HG03457 (cell line): ENCODE measurements at regions not wholly inside any gene's neighbourhood (a gene's known extent, or its start where the extent isn't known, plus 50 kb on each side); places are given as distances from the start of the nearest gene placed in this dataset.

ENCODE experiments used
- ATAC-seq: cut with Tn5 transposase; IDR thresholded peaks from one replicate; pipeline ENCODE4 v1.9.1; 2021; ENCODE audit warnings: moderate number of reproducible peaks; ENCODE audit not compliant: unreplicated experiment

DNA sequence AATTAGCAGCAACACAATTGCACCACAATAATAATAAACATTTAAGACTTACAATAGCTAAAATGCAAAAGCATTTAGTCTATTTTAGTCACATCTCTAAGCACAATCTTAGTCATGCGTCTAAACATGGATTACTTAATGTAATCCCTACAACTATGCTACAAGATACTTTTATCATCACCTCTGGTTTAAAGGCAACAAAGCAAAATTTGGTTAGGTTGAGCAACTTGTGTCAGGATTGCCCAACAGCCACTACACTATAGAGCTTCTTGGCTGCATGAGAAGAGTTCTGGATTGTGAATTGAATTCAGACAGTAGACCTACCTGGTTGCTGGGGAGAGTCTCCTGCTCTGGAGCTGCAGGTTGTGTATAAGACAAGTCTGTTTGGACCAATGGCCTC, 146.5 kb upstream of the PUDP start:
- ATAC-seq, result no peak

DNA sequence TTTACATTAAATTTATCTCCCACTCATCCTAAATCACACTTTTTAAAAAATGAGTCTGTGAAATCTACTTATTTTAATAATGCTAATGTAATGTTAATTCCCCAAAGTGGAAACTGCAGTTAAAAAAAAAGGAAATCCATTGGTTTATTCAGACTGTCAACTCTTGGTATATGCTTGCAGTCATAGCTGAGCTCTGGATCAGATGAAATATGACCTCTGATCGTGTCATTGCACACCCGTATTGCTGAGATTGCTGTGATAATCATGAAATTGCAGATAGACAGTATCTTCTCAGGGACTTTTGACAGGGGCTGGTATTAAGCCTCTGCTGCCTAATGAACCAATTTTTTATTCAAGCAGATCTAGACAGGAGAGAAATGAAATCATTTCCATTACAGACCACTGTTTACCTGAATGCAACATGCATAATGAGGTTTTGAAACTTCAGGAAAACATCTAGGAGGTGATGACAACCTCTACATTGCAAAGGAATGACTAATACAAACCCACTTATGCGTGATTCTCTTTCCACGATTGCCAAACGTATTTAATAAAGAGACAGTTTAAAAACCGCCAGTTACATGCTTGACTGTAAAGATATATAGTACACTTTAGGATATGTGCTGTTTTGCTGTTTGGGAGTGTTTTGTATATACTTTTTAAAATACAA, 138.3 kb upstream of the PUDP start:
- no peak for ATAC-seq

DNA sequence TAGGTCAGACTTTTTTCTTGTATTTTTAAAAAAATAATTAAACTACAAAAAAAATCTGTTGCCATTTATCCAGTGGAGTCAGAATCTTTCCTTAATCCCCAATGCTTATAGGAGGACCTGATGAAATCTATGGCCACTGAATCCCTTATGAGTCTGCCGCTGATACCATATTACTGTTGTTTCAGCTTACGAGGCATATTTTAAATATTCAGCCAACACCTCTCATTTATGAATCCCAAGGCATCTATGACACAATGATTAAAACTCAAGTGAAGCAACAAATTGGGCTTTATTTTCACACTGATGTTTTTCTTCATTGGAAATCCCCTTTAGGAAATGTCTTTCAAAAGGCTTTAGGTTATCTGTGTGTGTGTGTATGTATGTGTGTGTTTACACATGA, 137.8 kb upstream of the PUDP start:
- no peak for ATAC-seq

DNA sequence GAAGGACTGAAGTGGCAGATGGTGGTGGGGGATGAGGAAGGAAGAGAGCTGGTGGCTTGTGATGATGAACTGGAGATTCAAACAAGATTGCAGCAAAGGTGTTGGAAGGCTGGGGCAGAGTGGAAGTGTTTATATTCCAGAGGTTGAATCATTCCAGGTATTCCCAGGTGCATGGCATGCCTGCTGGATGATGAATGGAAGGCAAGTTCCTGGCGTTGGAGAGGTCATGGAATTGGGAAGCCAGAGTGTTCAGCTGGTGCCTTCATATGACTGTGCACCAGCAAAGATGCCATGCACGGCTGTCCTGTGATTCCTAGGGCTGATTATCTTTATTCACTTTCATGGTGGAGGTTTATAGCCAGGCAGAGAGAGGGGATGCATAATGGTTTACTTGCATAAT, 135.8 kb upstream of the PUDP start:
- ATAC-seq, result no peak

DNA sequence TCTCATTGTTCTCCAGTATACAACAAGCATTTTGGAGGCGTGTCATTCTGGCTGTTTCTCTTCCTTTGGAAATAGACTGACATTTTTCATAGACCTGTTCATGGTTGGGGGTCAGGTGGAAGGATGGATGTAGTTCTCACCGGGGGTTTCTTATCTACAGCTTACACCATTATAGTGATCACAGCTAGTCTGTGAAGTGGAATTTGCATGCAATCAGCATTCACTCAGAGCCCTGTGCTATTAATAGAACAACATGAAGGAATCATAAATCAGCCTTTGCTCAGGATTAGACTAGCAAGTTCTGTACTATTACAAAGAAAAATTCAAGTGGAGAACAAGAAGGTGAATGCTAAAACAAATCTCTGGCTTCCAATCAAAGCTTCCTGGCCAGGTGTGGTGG, 132.6 kb upstream of the PUDP start:
- no peak for ATAC-seq

DNA sequence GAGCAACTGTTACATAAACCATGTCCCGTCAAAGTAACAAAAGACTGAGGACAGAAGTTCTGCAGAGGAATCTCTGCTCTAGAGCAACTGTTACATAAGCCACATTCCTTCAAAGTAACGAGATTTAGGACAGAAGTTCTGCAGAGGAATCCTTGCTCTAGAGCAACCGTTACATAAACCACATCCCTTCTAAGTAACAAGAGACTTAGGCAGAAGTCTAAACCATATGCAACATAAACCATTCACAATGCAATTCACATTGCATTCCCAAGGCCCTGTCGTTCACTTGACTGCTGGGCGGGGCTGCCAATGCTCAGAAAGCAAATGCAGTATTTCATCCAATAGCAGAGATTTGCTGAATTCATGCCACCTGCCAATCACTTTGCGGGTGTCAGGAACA, 124.4 kb upstream of the PUDP start:
- no peak for ATAC-seq

DNA sequence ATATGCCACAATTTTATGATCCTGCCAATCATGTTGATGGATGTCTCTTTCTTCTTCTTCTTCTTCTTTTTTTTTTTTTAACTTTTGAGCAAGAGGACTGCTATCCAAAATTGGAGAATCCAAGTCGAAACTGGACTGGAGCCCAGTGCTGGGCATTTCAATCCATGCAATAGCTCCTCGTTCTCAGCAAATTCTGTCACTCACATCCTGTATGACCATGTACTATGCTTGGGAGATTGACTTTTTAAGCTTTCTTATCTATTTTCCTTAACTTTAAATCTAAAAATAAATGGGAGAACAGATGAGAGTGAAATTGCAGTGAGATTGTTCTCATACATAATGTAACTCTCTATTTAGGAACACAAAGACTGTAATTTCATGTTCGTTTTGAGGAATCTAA, 123.0 kb upstream of the PUDP start:
- ATAC-seq, result no peak

DNA sequence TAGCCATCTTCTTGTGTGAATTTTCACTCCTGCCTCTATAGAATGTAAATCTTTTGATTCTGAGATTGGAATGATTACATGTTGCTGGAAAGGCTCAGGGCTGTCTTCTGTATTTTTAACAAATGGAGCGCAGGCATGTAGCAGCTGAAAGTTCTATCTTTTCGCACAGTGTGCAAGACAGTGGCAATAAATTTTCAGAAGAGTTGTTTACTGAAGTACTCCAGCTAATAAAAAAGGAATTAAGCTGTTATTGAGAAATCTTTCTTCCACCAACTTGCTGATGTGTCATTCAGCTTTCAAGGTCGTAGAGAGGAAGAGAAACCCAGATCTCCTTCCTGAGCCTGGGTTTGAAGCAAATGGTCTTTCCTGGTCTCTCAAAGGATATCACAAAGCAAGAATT, 122.0 kb upstream of the PUDP start:
- no peak for ATAC-seq

DNA sequence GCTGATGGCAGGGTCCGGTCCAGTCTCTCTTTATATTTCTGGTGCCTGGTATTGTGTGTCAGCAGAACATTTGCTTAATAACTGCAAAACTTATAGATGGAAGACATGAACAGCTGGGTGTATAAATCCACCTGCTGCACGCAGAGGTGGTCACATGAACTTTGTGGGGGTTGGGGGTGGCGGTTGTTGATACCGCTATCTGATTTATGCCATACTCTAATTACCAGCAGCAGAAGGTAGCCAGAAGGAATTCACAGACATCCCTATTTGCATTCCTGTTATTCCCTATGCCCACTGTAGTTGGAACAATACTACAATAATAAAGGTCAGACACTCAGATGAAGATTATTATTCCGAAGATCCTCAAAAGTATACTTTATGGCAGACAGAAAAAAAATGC, 121.6 kb upstream of the PUDP start:
- ATAC-seq, result no peak

DNA sequence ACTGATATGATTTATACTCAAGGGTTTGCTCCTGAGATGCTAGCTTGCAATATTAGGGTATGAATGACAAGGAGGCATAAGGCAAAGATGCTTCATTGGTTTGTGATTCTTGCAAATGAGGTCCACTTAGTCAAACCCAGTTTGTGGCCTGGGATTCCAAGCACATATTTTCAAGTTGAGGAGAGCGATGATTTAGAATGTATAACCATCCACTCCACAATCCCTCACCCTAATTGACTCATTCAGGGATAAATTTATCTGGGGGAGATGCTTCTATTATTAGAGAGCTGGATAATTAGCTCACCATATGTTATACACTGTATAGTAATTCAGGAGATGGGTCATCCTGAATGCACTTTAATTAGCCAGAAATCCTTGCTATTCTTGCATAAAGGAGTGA, 118.3 kb upstream of the PUDP start:
- no peak for ATAC-seq

DNA sequence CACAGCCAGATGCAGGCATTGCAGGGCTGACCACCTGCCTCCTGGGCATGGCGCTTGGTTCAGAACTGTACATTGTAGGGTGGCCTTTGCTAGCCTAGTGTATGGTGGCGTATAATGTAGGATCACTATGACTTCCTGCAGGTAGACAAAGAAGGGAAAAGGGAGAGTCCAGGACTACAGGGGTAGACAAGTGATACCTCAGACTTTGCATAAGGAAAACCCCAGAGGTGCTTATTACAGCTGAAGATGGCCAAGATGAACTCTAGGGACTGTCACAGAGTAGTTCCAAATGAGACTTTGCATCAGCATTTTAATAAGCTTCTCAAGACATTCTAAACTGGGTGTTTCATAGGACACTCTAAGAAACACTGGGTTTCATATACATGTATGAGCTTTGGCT, 116.4 kb upstream of the PUDP start:
- ATAC-seq, result no peak

DNA sequence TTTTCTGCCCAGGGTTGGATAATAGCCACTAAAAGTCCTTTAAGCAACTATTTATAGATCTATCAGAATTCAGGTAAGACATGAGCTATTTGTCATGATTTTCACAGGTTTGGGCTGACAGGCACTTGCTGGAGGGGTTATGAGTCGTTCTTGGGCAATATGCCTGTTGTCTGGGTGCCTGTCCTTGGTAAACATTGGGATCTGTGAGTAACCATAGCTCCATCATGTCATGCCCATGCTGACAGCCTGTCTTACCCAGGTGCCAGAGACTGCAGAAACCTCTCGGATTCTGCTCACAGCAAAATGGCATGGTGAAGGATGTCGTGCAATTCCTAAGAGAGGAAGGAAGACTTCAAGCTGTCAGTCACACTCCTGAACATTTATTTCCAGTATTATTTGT, 116.0 kb upstream of the PUDP start:
- ATAC-seq, result no peak

DNA sequence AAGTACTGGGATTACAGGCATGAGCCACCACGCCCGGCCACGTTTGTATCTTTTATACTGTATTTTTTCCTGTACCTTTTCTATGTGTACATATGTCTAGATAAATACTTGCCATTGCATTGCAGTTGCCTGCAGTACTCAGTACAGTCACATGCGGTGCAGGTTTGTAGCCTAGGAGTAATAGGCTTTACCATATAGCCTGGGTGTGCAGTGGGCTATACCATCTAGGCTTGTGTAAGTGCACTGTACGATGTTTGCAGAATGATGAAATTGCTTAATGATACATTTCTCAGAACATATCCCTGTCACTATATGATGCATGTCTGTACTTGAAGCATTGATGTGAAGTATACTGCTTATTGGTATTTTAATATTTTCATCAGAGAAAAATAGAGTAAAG, 115.4 kb upstream of the PUDP start:
- no peak for ATAC-seq

DNA sequence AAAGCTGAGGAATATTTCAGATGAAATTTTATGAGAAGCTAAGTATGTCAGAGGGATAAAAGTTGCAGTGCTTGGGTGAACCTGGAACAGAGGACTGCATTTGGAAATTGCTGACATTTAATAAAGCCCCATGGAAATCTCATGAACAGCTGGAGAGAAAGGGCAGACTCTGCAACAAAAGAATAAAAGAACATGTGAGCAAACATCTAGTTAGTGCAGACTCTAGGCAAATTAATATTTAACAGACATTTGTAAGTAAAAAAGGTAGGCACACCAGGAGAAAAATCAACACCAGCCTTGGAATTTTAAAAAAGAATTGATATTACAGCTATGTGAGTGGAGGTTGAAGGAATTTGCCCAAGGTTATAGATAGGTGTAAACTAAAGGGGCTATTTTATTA, 114.6 kb upstream of the PUDP start:
- no peak for ATAC-seq

DNA sequence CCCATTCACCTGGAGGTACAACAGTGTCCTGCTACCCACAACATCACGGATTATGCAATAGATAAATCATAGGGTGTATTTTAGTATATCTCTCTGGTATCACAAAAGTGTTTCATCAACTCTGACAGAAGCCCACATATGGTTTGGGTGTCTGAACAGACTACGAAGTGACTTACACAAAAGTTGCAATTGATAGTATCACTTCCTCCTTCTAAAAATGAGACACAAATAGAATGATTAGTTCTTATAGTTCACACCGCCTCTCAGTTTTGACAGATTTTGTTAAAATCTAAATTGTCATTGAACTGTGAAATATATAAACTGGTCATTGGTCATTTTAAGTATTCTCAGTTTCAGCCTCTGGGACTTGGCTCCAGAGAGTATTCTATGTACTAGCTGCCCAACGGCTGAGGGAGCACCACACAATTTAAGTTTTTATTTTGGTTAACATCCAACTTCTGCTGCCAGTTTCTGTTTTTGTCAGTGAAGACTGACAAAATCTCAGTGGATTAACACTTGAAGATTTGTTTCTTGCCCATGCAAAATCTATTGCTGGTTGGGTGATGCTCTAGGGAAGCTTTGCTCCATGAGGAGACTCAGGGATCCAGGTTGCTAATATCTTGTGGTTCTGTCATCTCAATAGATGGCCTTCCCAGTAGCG, 113.8 kb upstream of the PUDP start:
- peak; percentile 83 for ATAC-seq

DNA sequence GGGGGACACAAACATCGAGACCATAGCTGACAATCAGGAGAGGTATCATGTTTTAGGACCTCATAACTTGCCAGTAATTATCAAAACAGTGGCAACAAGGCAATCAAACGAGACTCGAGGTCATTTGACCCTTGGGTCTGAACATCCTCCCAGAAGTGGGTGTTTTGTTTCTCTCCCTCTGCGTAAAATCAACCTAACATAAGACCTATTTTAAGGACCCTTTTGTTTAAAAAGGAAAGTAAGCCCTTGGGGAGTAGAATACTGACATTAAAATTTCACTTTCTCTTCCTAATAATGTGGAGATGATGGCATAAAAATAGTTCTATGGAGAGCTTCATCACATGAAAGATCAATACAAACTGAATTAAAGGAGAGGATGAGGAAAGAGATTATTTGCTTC, 106.2 kb upstream of the PUDP start:
- no peak for ATAC-seq

DNA sequence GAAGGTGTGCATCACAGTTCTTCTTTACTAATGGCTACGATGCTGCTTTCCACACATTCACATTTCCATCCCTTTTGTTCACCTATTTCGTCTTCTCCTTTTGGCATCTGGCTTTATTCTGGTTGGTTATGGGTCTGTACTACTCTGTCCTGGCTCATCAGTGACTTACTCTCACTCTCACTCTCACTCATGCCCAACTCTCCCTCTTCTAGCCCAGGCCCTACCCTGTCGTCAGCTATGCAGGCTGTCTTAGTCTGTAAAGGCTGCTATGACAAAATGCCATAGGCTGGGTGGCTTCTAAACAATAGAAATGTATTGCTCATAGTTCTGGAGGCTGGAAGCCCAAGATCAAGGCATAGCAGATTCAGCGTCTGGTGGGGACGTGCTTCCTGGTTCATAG, 105.6 kb upstream of the PUDP start:
- no peak for ATAC-seq

DNA sequence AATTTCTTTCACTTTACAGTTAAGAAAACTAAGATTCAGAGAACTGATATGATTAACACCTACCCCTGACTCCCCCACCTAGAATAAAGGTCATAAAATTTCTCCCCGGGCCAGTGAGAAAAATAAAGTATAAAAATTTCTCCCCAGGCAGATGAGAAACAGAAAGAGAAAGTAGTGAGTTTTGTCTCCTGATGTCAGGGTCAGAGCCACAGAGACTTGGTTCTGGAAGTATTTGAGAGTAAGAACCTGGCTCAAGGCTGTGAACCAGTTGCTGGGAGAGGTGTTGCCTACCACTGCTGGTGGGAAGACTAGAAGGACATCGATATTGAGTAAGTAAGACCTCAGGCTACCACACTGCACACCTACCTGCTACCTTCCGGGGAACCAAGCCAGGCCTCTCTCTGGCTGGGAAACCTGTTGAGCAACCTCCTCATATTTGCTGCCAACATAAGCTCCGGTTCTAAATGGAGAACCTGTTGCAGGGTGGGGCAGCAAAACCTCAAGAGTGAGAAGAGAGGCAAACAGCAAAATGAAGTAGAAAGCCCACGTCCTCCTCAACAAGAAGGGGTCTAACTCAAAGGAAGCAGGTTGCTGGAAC, 104.2 kb upstream of the PUDP start:
- ATAC-seq, result no peak

DNA sequence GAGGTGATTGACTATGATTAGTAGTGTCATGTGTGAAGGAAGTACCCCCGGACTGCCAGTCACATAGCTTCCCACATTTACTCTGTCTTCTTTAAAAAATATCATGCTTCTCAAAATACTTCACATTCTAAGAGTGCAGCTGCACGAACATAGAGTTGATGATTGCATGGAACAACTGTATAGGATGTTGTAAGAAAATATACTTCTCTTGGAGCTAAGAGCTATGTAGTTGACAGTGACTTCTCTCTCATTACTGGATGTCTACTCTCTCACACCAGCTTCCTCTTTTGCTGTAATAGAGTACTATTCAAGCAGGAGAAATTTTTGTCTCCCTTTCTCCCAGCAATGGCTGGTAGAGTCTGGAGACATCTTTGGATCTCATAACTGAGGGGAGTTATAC, 99.4 kb upstream of the PUDP start:
- no peak for ATAC-seq

DNA sequence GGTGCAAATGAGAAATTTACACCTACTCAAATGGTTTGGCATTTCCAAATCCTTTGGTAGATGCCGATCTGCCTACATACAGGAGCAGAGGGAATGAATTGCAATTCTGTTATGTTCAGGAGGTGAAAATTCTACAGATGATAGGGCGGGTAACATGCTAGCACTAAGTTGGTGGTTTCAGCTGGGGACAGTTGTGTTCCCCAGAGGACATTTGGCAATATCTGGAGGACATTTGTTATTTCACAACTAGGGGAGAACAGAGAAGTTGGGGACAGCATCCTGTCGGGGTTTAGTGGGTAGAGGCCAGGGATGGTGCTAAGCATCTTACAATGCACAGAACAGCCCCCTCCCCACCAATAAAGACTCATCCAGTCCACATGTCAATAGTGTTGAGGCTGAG, 96.5 kb upstream of the PUDP start:
- no peak for ATAC-seq

DNA sequence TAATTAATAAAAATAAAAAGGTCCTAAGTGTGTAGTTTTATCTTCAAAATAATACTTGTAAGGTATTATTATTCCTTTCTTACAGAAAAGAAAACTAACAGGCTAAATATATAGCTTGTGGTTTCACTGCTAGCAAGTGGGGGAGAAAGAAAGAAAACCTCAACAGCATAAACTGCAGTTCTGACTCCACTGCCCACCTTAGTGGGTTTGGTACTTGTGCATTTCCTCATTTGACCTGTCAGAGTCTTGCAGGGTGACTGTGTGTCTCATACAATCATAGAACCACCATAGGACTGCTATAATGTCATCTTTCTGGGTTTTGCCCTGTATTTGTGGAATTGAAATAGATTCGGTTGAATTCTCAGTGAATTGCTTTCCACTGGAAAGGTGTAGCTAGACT, 94.7 kb upstream of the PUDP start:
- no peak for ATAC-seq

DNA sequence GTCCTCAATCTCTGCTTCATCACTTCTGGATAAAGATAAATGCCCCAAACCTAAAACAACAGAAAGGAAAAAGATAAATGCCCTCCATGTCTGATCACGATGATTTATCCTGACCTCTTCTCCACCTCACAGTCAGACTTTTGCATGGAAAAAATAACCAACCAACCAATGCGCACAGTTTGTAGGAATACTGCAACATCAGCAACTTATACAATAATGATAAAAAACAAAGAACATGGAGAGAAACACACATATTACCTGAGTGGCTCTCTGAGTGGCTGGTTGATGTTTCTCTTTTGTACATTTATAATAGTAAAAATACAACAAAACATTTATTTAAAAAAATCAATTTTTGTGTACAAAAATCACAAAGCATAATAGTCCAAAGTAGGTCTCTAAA, 93.0 kb upstream of the PUDP start:
- no peak for ATAC-seq

DNA sequence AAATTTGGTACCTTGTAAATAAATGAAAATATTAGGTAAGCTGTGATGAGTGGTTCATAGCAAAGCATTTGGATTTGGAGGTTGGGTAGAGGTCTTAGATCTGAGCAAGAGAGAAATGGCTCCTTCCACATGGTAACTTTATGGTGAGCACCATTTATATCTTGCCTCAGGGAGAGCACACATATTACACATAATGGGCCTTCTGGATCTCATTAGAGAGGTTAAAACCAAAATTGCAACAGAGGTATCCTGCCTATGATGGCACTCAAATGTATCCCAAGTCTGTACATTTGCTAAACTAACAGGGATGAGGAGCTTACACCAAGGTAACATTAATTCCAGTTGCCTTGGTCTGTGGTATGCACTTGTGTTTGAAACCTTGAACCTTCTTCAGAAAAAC, 87.1 kb upstream of the PUDP start:
- no peak for ATAC-seq
